Activated T-helper 2 cell treated with anti-CD3 and anti-CD28 coated beads, Interferon-gamma antibody, Interleukin-2, Interleukin-4, amounts not matched to agents 10 μg/mL and 5 μg/mL and 100 μg/mL, durations not matched to agents 14 hours and 24 hours and 36 hours (primary cell): ENCODE measurements at regions not wholly inside any gene's neighbourhood (a gene's known extent, or its start where the extent isn't known, plus 50 kb on each side); places are given as distances from the start of the nearest gene placed in this dataset.

Source experiments
- DNase-seq: peaks from one replicate; pipeline ENCODE4 v3.0.0; 2021; ENCODE audit warnings: low spot score
- H3K27ac Mint-ChIP-seq: one replicate; pipeline ENCODE4 v1.8.0; 2021; ENCODE audit warnings: mixed read lengths
- H3K27me3 Mint-ChIP-seq: one replicate; pipeline ENCODE4 v1.8.0; 2021; ENCODE audit warnings: low read depth, mixed read lengths
- H3K36me3 Mint-ChIP-seq: one replicate; pipeline ENCODE4 v1.8.0; 2021; ENCODE audit warnings: low read depth, mixed read lengths
- H3K4me1 Mint-ChIP-seq: one replicate; pipeline ENCODE4 v1.8.0; 2021; ENCODE audit warnings: low read depth, mixed read lengths
- H3K4me3 Mint-ChIP-seq: one replicate; pipeline ENCODE4 v1.8.0; 2021; ENCODE audit warnings: low read depth, mild to moderate bottlenecking, moderate library complexity, mixed read lengths
- H3K9me3 Mint-ChIP-seq: one replicate; pipeline ENCODE4 v1.8.0; 2021; ENCODE audit warnings: mixed read lengths
- intact Hi-C: fragments of 100-400 bp; cut with micrococcal nuclease; formaldehyde crosslinking; loops from one replicate; pipeline ENCODE4 v1.15.1; 2023

- no peak overlapping the region for H3K27ac Mint-ChIP-seq
- no peak overlapping the region for H3K4me3 Mint-ChIP-seq
- no peaks in the 10 kb centered on the region for H3K4me1 Mint-ChIP-seq
- peaks cover 21% of the 10 kb centered on the region for H3K9me3 Mint-ChIP-seq
- no peak for DNase-seq
- H3K27me3 Mint-ChIP-seq, result no peaks in the 10 kb centered on the region
- intact Hi-C loops, result no loop called here
- H3K36me3 Mint-ChIP-seq, result no peaks in the 10 kb centered on the region
Measured at GRCh38 chr10:108104551-108105156, 940.1 kb upstream of the SORCS1 start.

- H3K36me3 Mint-ChIP-seq, result no peaks in the 10 kb centered on the region
- H3K4me1 Mint-ChIP-seq, result no peaks in the 10 kb centered on the region
- no peak for DNase-seq
- intact Hi-C loops, result no loop called here
- no peaks in the 10 kb centered on the region for H3K27me3 Mint-ChIP-seq
- no peak overlapping the region for H3K27ac Mint-ChIP-seq
- peaks cover 10% of the 10 kb centered on the region for H3K9me3 Mint-ChIP-seq
- no peak overlapping the region for H3K4me3 Mint-ChIP-seq
Measured at GRCh38 chr10:108097258-108097657, 932.8 kb upstream of the SORCS1 start.

- no peak overlapping the region for H3K4me3 Mint-ChIP-seq
- H3K27me3 Mint-ChIP-seq, result no peaks in the 10 kb centered on the region
- peaks cover 10% of the 10 kb centered on the region for H3K9me3 Mint-ChIP-seq
- no peaks in the 10 kb centered on the region for H3K36me3 Mint-ChIP-seq
- H3K27ac Mint-ChIP-seq, result no peak overlapping the region
- intact Hi-C loops, result no loop called here
- no peak for DNase-seq
- H3K4me1 Mint-ChIP-seq, result no peaks in the 10 kb centered on the region
Measured at GRCh38 chr10:108095932-108096925, 931.7 kb upstream of the SORCS1 start.

GRCh38 chr10:108090476-108091215 lies 926.1 kb upstream of the SORCS1 start:
- Mint-ChIP-seq H3K27ac (no peak overlapping the region), H3K4me1 (no peaks in the 10 kb centered on the region), H3K36me3 (no peaks in the 10 kb centered on the region), H3K9me3 (no peaks in the 10 kb centered on the region), H3K27me3 (no peaks in the 10 kb centered on the region), H3K4me3 (no peak overlapping the region)
- DNase-seq, result no peak
- intact Hi-C loops, result no loop called here

DNA sequence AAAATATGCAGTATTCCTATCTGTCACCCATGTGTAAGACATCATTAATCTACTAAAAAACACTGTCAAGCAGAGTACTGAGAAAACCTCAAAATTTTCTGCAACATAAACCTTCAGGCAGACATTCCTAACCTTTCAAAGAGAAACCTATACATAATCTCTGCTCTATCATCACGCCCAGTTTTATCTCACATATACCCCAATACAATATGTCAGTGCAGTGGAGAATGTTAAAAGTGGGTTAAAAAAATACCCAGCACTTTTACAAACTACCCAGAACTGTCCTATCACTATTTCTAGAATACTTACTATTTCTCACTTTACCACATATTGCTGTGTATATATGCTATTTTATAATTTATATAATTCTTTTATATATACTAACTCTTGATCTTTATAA lies 922.0 kb upstream of the SORCS1 start:
- no peak overlapping the region for H3K4me3 Mint-ChIP-seq
- no peaks in the 10 kb centered on the region for H3K27me3 Mint-ChIP-seq
- no peak overlapping the region for H3K27ac Mint-ChIP-seq
- DNase-seq, result no peak
- no peaks in the 10 kb centered on the region for H3K9me3 Mint-ChIP-seq
- no peaks in the 10 kb centered on the region for H3K36me3 Mint-ChIP-seq
- intact Hi-C loops, result no loop called here
- H3K4me1 Mint-ChIP-seq, result no peaks in the 10 kb centered on the region

GRCh38 chr10:108082596-108082995 lies 918.1 kb upstream of the SORCS1 start:
- H3K36me3 Mint-ChIP-seq, result no peaks in the 10 kb centered on the region
- no peak overlapping the region for H3K27ac Mint-ChIP-seq
- no peaks in the 10 kb centered on the region for H3K27me3 Mint-ChIP-seq
- no peak for DNase-seq
- H3K4me3 Mint-ChIP-seq, result no peak overlapping the region
- peaks cover 4% of the 10 kb centered on the region for H3K9me3 Mint-ChIP-seq
- H3K4me1 Mint-ChIP-seq, result no peaks in the 10 kb centered on the region
- intact Hi-C loops, result no loop called here

DNA sequence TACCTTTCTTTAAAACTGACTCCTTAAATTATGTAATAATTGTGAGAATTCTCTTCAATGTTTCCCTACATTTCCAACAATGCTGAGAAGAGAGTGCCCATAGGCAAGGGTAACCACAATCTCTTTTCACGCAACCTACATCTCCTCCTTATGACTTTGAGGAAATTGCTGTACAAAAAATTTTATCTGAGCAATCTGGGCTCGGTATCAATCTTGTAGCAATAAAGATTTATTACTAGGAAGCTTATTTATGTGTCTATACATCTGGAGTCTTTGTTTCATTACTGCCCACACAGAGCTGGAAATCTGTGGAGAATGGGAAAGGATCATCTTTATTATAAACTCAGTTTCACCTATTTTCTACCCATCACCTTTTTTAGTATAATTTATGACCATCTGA lies 913.8 kb upstream of the SORCS1 start:
- Mint-ChIP-seq H3K9me3 (peaks cover 10% of the 10 kb centered on the region), H3K4me1 (no peaks in the 10 kb centered on the region), H3K27me3 (no peaks in the 10 kb centered on the region), H3K27ac (no peak overlapping the region), H3K4me3 (no peak overlapping the region), H3K36me3 (no peaks in the 10 kb centered on the region)
- DNase-seq, result no peak
- intact Hi-C loops, result no loop called here

GRCh38 chr10:108072466-108072865 lies 908.0 kb upstream of the SORCS1 start:
- intact Hi-C loops, result no loop called here
- no peaks in the 10 kb centered on the region for H3K36me3 Mint-ChIP-seq
- H3K4me1 Mint-ChIP-seq, result no peaks in the 10 kb centered on the region
- no peak overlapping the region for H3K4me3 Mint-ChIP-seq
- no peak for DNase-seq
- H3K9me3 Mint-ChIP-seq, result peaks cover 5% of the 10 kb centered on the region
- H3K27me3 Mint-ChIP-seq, result no peaks in the 10 kb centered on the region
- no peak overlapping the region for H3K27ac Mint-ChIP-seq

DNA sequence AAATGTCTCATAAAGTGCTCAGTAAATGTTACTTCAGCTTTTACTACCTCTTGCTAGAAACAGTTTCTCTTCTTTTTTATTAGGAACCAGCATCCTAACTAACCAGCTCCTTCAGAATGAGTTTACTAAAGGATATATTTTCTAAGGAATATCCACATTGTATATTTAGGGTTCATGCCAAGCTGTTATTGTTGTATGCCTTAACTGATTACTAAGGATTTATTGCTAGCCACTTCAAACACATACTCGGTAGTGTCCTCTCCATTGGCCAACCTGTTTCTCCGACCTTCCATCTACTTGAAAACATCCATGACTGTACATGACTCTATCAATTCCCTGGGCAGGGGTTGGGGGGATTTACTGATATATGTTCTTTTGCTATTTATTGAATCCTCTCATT lies 906.3 kb upstream of the SORCS1 start:
- Mint-ChIP-seq H3K4me3 (no peak overlapping the region), H3K4me1 (no peaks in the 10 kb centered on the region), H3K36me3 (no peaks in the 10 kb centered on the region), H3K27me3 (no peaks in the 10 kb centered on the region), H3K27ac (no peak overlapping the region), H3K9me3 (peaks cover under 1% of the 10 kb centered on the region)
- intact Hi-C loops, result no loop called here
- DNase-seq, result no peak

DNA sequence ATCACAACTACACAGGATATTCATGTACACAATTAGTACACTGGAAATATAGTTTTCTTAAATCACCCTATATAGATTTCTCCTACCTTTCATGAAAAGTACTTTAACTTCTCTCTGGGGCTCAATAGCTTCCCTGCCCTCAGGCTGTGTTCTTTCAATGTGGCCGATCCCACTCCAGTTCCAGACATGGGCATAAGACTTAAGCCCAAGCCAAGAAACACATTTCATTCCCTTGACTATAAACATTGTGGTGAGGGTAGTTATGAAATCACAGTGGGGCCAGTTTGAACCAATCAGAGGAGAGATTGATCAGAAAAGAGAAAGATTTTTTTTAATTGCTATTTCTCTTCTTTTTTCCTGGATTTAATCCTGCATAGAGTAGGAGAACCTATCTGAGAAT lies 904.6 kb upstream of the SORCS1 start:
- no peak for DNase-seq
- H3K27ac Mint-ChIP-seq, result no peak overlapping the region
- no peak overlapping the region for H3K4me3 Mint-ChIP-seq
- H3K4me1 Mint-ChIP-seq, result no peaks in the 10 kb centered on the region
- peaks cover 7% of the 10 kb centered on the region for H3K9me3 Mint-ChIP-seq
- H3K36me3 Mint-ChIP-seq, result no peaks in the 10 kb centered on the region
- no peaks in the 10 kb centered on the region for H3K27me3 Mint-ChIP-seq
- intact Hi-C loops, result no loop called here

GRCh38 chr10:108064746-108065260 lies 900.3 kb upstream of the SORCS1 start:
- H3K27me3 Mint-ChIP-seq, result no peaks in the 10 kb centered on the region
- intact Hi-C loops, result no loop called here
- H3K4me1 Mint-ChIP-seq, result no peaks in the 10 kb centered on the region
- no peaks in the 10 kb centered on the region for H3K36me3 Mint-ChIP-seq
- H3K9me3 Mint-ChIP-seq, result peaks cover 7% of the 10 kb centered on the region
- no peak for DNase-seq
- no peak overlapping the region for H3K4me3 Mint-ChIP-seq
- no peak overlapping the region for H3K27ac Mint-ChIP-seq

- H3K4me1 Mint-ChIP-seq, result no peaks in the 10 kb centered on the region
- DNase-seq, result no peak
- no peaks in the 10 kb centered on the region for H3K36me3 Mint-ChIP-seq
- no peak overlapping the region for H3K27ac Mint-ChIP-seq
- H3K4me3 Mint-ChIP-seq, result no peak overlapping the region
- H3K9me3 Mint-ChIP-seq, result peaks cover 11% of the 10 kb centered on the region
- H3K27me3 Mint-ChIP-seq, result no peaks in the 10 kb centered on the region
- intact Hi-C loops, result no loop called here
Measured at GRCh38 chr10:108060246-108060645, 895.7 kb upstream of the SORCS1 start.

GRCh38 chr10:108055506-108055905 lies 891.0 kb upstream of the SORCS1 start:
- intact Hi-C loops, result no loop called here
- Mint-ChIP-seq H3K27ac (no peak overlapping the region), H3K36me3 (no peaks in the 10 kb centered on the region), H3K4me3 (no peak overlapping the region), H3K4me1 (no peaks in the 10 kb centered on the region), H3K9me3 (peaks cover 20% of the 10 kb centered on the region), H3K27me3 (no peaks in the 10 kb centered on the region)
- no peak for DNase-seq
